ENCODE measurements at regions not wholly inside any gene's neighbourhood (a gene's known extent, or its start where the extent isn't known, plus 50 kb on each side); places are given as distances from the start of the nearest gene placed in this dataset.

GRCh38 chr22:47299863-47300697 is 537.6 kb downstream of the TBC1D22A start:
- DNase-seq (ENCODE audit: low spot score), result no peak
- POLR2A ChIA-PET, result no interaction called here
- H3K27ac ChIP-seq (ENCODE audit: extremely low read length, insufficient read depth, low read length), result no peak overlapping the region
- no peak for FAIRE-seq
- no TSS peak for BruUV-seq (replicated peaks)
- TF ChIP-seq BATF2 (CRISPR knock-in tag; IDR thresholded peaks at IDR 0.05), result no peak
- TF ChIP-seq NFE2L1 (CRISPR knock-in tag; IDR thresholded peaks at IDR 0.05; ENCODE audit: borderline replicate concordance), result no peak
- no peak for TF ChIP-seq KIAA2018 (CRISPR knock-in tag; IDR thresholded peaks at IDR 0.05; ENCODE audit: borderline replicate concordance)
- no peak for TF ChIP-seq NFKB2 (CRISPR knock-in tag; IDR thresholded peaks at IDR 0.05; ENCODE audit: borderline replicate concordance)
- no peak for TF ChIP-seq ZBTB20 (CRISPR knock-in tag; IDR thresholded peaks at IDR 0.05; ENCODE audit: borderline replicate concordance, low read depth)
- no peak for TF ChIP-seq PATZ1 (CRISPR knock-in tag; IDR thresholded peaks at IDR 0.05)
- no peak for TF ChIP-seq POGZ (CRISPR knock-in tag; IDR thresholded peaks at IDR 0.05)
- no peak for TF ChIP-seq MIER2 (CRISPR knock-in tag; IDR thresholded peaks at IDR 0.05)
- no peak for TF ChIP-seq BRCA1 (CRISPR knock-in tag; IDR thresholded peaks at IDR 0.05)
- TF ChIP-seq ZNF776 (CRISPR knock-in tag; IDR thresholded peaks at IDR 0.05), result no peak
- no peak for TF ChIP-seq ZMYM2 (CRISPR knock-in tag; IDR thresholded peaks at IDR 0.05)
- no peak for TF ChIP-seq ATAD3A (CRISPR knock-in tag; IDR thresholded peaks at IDR 0.05)
- WGBS (ENCODE audit: low lambda C conversion rate), result 5% methylated on average over 19 of the region's 21 CpGs
- no peak overlapping the region for H2AFZ ChIP-seq (ENCODE audit: low read length)
- no peaks in the 10 kb centered on the region for H3K79me2 ChIP-seq (ENCODE audit: insufficient read depth, low read length)
- H4K20me1 ChIP-seq (ENCODE audit: insufficient read depth, low read length), result no peaks in the 10 kb centered on the region
- no peaks in the 10 kb centered on the region for H3K9me3 ChIP-seq (ENCODE audit: low read length)
- H3K9ac ChIP-seq (ENCODE audit: insufficient read depth, low read depth, low read length), result no peak overlapping the region
- in situ Hi-C loops (cut with HindIII; ENCODE audit: extremely low pct_ligation_motif_present, low pct_unique_long_range_greater_than_20kb) (no loop called here), intact Hi-C loops (cut with micrococcal nuclease; ENCODE audit: unreplicated experiment) (no loop called here)
- H3K36me3 ChIP-seq (replicated peaks in 1 of 2; ENCODE audit: control insufficient read depth in 1 of 2, insufficient read depth in 2 of 2, low read length in 2 of 2), result no peaks in the 10 kb centered on the region
- no peaks in the 10 kb centered on the region for H3K4me1 ChIP-seq (ENCODE audit: insufficient read depth, low read length)
- CTCF ChIA-PET (ENCODE audit: low intra/inter-chr PET ratio, low total read pairs), result no interaction called here
- no peak for ATAC-seq
- peaks cover 10 to 61% of the 10 kb centered on the region in 2 experiments; a peak in 4 of 5 replicates for H3K27me3 ChIP-seq (ENCODE audit: control insufficient read depth in 1 of 2, insufficient read depth in 2 of 2, low read length in 2 of 2)
- no peak overlapping the region for H3K4me2 ChIP-seq (ENCODE audit: low read depth, low read length)
- H3K4me3 ChIP-seq (replicated peaks in 1 of 3; ENCODE audit: insufficient read depth in 1 of 3, low read depth in 2 of 3, low read length in 3 of 3), result no peak overlapping the region

Data from HepG2 (cell line).